LHCN-M2 (cell line): ENCODE measurements at regions not wholly inside any gene's neighbourhood (a gene's known extent, or its start where the extent isn't known, plus 50 kb on each side); places are given as distances from the start of the nearest gene placed in this dataset.
"Not testable (repeated sequence)": the region's sequence is repeated elsewhere in the genome, so short reads cannot be mapped to it uniquely, and the experiment has no call there.

Source experiments
- DNase-seq: peaks from one replicate; pipeline ENCODE4 v3.0.0-alpha.2; 2012; ENCODE audit warnings: low read depth

- no peak for DNase-seq
These were observed 270.1 kb upstream of the ARSJ start for GRCh38 chr4:114249561-114249960.

DNA sequence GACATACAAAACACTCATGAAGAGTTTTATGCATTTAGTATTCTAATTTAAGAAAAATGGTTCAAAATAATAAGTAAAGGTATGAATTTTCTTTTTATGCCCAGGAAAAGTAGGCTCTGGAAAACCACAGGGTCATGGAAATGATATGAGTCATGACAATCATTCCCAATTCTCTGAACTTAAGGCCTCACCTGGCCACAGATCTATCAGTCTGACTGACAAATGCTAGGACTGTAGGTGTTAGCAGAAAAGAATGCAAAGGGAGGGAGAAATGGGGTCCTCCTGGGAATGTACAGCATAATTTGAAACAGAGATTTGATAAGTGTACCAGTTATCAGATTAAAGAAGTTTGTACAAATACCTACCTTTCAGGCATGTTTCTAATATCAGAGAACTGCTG lies 270.5 kb upstream of the ARSJ start:
- peak; percentile 32 for DNase-seq

- peak; percentile 62 for DNase-seq
These were observed 271.0 kb upstream of the ARSJ start for GRCh38 chr4:114250439-114250891.

DNA sequence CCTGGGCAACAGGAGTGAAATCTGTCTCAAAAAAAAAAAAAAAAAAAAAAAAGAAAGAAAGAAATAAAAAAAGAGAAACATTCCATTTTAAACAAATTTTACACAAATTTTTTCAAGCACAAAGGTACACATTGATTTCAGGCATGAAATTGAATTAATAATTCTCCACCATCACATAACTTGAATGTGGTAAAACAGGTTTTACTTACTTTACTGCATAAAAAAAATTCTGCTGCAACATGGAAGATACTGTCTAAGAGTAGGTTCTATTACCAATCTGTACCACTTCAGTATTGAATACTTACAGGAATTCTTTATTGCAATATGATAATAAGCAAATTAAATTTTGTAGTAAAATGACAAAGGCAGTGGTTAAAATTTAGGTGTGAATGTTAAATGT lies 271.6 kb upstream of the ARSJ start:
- DNase-seq, result no peak

GRCh38 chr4:114252499-114252898 lies 273.1 kb upstream of the ARSJ start:
- DNase-seq, result no peak

GRCh38 chr4:114257501-114257900 lies 278.1 kb upstream of the ARSJ start:
- peak; percentile 39 for DNase-seq

- DNase-seq, result not testable (repeated sequence)
These were observed 283.0 kb upstream of the ARSJ start for GRCh38 chr4:114262421-114262820.

DNA sequence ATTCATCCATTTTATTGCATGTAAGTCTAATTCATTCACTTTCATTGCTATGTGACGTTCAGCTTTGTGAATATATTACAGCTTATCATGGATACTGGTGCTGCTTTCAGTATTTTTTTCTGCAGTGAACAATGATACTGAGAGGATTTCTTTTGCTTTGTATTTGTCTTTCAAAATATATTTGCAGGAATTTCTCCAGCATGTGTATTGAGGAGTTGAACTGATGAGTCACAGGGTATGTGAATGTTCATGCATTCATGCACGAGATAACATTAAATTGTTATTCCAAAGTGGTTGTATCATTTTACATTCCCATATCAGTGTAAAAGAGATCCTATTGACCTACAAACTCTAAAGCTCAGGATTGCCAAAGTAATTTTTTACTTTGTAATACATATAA lies 283.8 kb upstream of the ARSJ start:
- DNase-seq, result peak; percentile 76

DNA sequence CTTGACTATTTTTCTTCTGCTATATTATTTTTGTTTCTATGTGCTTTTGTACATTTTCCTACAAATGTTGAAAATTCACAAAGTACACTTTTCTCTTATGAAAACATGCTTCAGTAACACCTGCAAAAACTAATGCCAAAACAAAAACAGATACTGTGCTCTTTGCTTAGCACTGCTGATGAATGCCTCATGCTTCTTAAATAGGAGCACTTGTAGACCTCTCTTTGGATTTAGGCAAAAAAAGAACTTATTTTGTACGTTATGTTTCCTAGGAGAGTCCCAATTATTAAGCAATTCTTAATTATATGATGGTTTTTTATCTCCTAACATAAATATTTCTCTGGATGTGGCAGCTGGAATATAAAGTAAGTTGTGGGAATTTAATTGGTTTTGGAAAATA lies 285.0 kb upstream of the ARSJ start:
- no peak for DNase-seq

DNA sequence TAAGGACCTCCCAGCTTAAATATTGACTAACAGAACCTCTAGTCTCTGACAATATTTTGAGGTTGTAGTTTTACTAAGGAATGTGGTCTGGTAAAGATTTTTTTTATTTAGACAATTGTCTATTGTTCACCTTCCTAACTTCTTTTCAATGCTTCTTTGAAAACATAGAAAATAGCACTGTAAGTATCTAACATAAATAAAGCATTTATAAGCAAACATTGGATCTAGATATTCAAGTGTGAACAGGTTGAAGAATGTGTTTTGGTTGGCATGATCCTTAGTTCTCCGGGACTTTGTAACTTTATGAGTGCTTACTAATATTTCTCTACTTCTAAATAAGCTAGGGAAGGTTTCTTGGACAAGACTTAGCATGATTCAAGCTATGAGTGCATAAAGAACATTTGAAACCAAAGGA lies 285.4 kb upstream of the ARSJ start:
- DNase-seq, result peak; percentile 48

- no peak for DNase-seq
These were observed 285.9 kb upstream of the ARSJ start for GRCh38 chr4:114265342-114265741.

DNA sequence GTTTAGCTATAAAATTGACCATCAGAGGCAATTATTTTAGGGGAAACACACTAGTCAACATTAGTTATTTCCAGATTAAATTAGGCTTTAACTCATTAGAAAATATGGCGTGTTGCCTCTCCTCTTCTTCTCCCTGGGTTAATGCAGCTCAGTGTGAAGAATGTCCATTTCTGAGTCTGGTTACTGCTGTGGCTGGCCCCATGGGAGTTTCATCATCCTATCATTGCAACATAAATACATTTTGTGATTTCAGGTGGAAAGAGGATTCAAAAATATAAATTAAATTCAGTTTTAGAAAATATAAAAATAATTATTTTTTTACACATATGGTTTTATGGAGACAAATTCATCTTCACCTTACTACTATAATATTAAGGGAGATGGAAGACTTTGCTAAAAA lies 288.5 kb upstream of the ARSJ start:
- DNase-seq, result no peak

- peak; percentile 24 for DNase-seq
These were observed 291.6 kb upstream of the ARSJ start for GRCh38 chr4:114271031-114271430.

DNA sequence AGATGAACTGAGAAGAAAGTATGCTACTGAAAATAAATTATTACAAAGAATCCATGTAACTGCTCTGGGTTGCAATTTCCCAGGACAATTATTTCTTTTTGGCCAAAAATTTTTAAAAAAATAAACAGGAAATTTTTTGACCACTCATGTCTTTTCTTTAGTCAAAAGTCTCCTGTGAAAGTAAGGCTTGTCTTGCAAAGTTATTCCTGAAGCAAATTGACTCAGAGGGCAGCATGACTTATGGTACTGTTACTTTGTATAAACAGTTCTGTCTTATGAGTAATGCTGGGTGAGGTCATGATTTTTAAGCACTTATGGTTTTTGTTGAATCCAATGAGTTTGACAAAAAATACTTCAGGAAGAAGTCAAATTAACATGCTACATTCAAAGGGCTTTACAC lies 292.8 kb upstream of the ARSJ start:
- peak; percentile 97 for DNase-seq

- DNase-seq, result no peak
These were observed 293.8 kb upstream of the ARSJ start for GRCh38 chr4:114273238-114273637.

GRCh38 chr4:114277690-114278089 lies 298.2 kb upstream of the ARSJ start:
- DNase-seq, result peak; percentile 80

DNA sequence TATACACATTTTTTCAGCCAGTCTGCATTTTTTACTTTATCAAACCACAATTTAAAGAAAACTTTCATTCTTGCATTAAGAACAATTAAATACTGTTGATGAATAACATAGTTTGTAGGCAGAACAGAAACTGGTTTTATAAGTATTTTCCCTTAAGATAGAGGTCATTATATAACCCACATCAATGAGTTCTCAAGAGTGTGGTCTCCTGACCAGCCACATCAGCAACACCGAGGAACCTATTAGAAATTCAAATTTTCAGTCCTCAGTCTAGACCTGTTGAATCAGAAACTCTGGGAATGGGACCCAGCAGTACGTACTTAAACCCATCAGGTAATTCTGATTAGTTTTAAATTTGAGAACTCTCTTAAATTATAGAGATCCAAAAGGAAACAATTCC lies 299.6 kb upstream of the ARSJ start:
- DNase-seq, result no peak

DNA sequence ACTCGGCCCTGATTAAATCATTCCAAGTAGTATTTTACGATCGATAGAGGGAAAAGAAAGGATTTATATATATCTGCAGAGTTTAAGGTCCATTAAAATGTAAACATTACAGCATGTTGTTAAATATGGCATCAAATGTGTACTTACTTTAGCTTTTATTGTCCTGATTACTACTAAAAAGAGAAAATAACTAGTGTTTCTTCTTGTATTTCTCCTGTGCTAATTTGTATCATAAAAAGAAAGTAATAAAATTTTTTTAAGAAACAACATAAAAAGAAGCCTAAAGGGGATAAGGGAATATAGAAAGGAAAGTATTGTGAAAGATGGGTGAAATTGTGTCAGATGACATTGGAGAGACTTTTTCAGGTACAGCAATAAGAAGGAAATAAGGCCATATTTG lies 300.3 kb upstream of the ARSJ start:
- DNase-seq, result no peak

DNA sequence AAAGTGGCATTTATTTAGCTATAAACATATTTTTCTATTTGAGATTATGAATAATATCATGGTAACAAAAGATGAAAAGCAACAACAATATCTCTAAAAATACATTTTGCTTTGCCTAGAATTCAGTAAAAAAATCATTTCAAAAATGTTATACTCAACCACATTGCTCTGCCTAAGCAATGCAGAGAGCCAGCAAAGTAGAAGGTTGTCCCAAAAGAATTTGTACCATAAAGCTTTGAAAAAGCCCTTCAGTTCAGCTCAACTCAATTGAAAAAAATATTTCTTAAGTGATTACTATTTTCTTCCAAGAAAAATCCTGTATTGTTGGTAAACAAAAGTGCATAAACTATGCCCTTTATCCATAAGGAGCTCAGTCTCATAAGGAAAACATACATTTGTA lies 301.2 kb upstream of the ARSJ start:
- DNase-seq, result no peak

GRCh38 chr4:114281164-114281960 lies 301.9 kb upstream of the ARSJ start:
- DNase-seq, result peak; percentile 75

GRCh38 chr4:114282937-114283336 lies 303.5 kb upstream of the ARSJ start:
- DNase-seq, result no peak

- no peak for DNase-seq
These were observed 305.2 kb upstream of the ARSJ start for GRCh38 chr4:114284629-114285028.

- DNase-seq, result no peak
These were observed 306.9 kb upstream of the ARSJ start for GRCh38 chr4:114286262-114286810.
